Testis (tissue), 2 donors: ENCODE measurements at regions not wholly inside any gene's neighbourhood (a gene's known extent, or its start where the extent isn't known, plus 50 kb on each side); places are given as distances from the start of the nearest gene placed in this dataset.

Experiments
- DNase-seq: peaks from one replicate; pipeline ENCODE4 v3.0.0-alpha.2; 2019
- H3K27ac ChIP-seq, 2 donors: fragments of 200-600 bp; sonication (generic); one replicate each; pipeline ENCODE4 v1.5.1; 2019
- H3K27me3 ChIP-seq: fragments of 200-600 bp; sonication (generic); one replicate; pipeline ENCODE4 v1.5.1; 2019
- H3K36me3 ChIP-seq: fragments of 200-600 bp; sonication (generic); one replicate; pipeline ENCODE4 v1.5.1; 2017; ENCODE audit warnings: low read depth; ENCODE audit errors: missing control alignments
- H3K4me1 ChIP-seq: fragments of 200-600 bp; sonication (generic); one replicate; pipeline ENCODE4 v1.5.1; 2019
- H3K4me3 ChIP-seq, 2 donors: fragments of 200-600 bp; sonication (generic); one replicate each; pipeline ENCODE4 v1.5.1; 2017 to 2019
- H3K9me3 ChIP-seq: fragments of 200-600 bp; sonication (generic); one replicate; pipeline ENCODE4 v1.5.1; 2017
- CTCF ChIP-seq, 3 experiments: fragments of 450-650 bp in 2 of 3; fragments of 200-600 bp in 1 of 3; sonication (generic) in 1 of 3; IDR thresholded peaks; one replicate each; pipeline ENCODE4 v1.5.1; 2016 to 2019; ENCODE audit warnings: antibody characterized with exemption in 3 of 3, mild to moderate bottlenecking in 2 of 3, moderate library complexity in 1 of 3
- POLR2A ChIP-seq: fragments of 450-650 bp; IDR thresholded peaks from one replicate; pipeline ENCODE4 v1.6.1; 2017; ENCODE audit warnings: antibody characterized with exemption, mild to moderate bottlenecking, moderate library complexity
- WGBS, 2 donors: methylation state at CpG; one replicate each; pipeline ENCODE4 v1.1.5; 2018; 5-methylcytosine and 5-hydroxymethylcytosine counted together
- intact Hi-C: fragments of 100-400 bp; cut with DNase I; formaldehyde crosslinking; loops from one replicate; pipeline ENCODE4 v1.15.1; 2023; ENCODE audit warnings: low total_unique reads

- WGBS, 2 donors = 90% methylated on average over 1 of the region's 1 CpG
- intact Hi-C loops = no loop called here
- no peaks in the 10 kb centered on the region for H3K36me3 ChIP-seq
Observed at GRCh38 chr18:61167902-61168301, 165.3 kb upstream of the CDH20 start.

GRCh38 chr18:61169386-61169785 is 163.8 kb upstream of the CDH20 start:
- no peak overlapping the region for H3K27ac ChIP-seq
- intact Hi-C loops = no loop called here
- no peaks in the 10 kb centered on the region for H3K4me1 ChIP-seq
- no peaks in the 10 kb centered on the region for H3K27me3 ChIP-seq
- no peak for TF ChIP-seq CTCF (IDR thresholded peaks at IDR 0.05)
- TF ChIP-seq POLR2A = no peak
- H3K4me3 ChIP-seq = no peak overlapping the region
- no peak for DNase-seq
- 71 to 76% methylated on average over 4 of the region's 4 CpGs for WGBS, 2 donors
- H3K36me3 ChIP-seq = no peaks in the 10 kb centered on the region
- H3K9me3 ChIP-seq = no peaks in the 10 kb centered on the region

More at GRCh38 chr18:61167902-61168301, 165.3 kb upstream of the CDH20 start:
- Histone ChIP-seq H3K27me3 (no peaks in the 10 kb centered on the region), H3K4me1 (no peaks in the 10 kb centered on the region), H3K27ac (no peak overlapping the region), H3K4me3 (no peak overlapping the region), H3K9me3 (no peaks in the 10 kb centered on the region)
- TF ChIP-seq POLR2A = no peak
- TF ChIP-seq CTCF (IDR thresholded peaks at IDR 0.05) = no peak
- no peak for DNase-seq

- TF ChIP-seq POLR2A = no peak
- no peak for TF ChIP-seq CTCF (IDR thresholded peaks at IDR 0.05)
- Histone ChIP-seq H3K4me1 (no peaks in the 10 kb centered on the region), H3K36me3 (no peaks in the 10 kb centered on the region), H3K9me3 (no peaks in the 10 kb centered on the region), H3K4me3 (no peak overlapping the region), H3K27me3 (no peaks in the 10 kb centered on the region), H3K27ac (no peak overlapping the region)
- no peak for DNase-seq
- intact Hi-C loops = no loop called here
- WGBS, 2 donors = 83 to 92% methylated on average over 1 of the region's 1 CpG
Observed at GRCh38 chr18:61172624-61173023, 160.6 kb upstream of the CDH20 start.

GRCh38 chr18:61173554-61173953 is 159.7 kb upstream of the CDH20 start:
- WGBS, 2 donors = 95 to 96% methylated on average over 6 of the region's 6 CpGs
- no peak overlapping the region for H3K27ac ChIP-seq
- no peaks in the 10 kb centered on the region for H3K36me3 ChIP-seq
- H3K27me3 ChIP-seq = no peaks in the 10 kb centered on the region
- H3K4me1 ChIP-seq = no peaks in the 10 kb centered on the region
- TF ChIP-seq POLR2A (no peak), CTCF (IDR thresholded peaks at IDR 0.05) (no peak)
- DNase-seq = no peak
- no peak overlapping the region for H3K4me3 ChIP-seq
- H3K9me3 ChIP-seq = no peaks in the 10 kb centered on the region
- intact Hi-C loops = no loop called here

GRCh38 chr18:61183798-61184197 is 149.4 kb upstream of the CDH20 start:
- DNase-seq = no peak
- Histone ChIP-seq H3K9me3 (no peaks in the 10 kb centered on the region), H3K27ac (no peak overlapping the region), H3K4me3 (no peak overlapping the region), H3K4me1 (no peaks in the 10 kb centered on the region), H3K36me3 (no peaks in the 10 kb centered on the region), H3K27me3 (no peaks in the 10 kb centered on the region)
- TF ChIP-seq POLR2A (no peak), CTCF (IDR thresholded peaks at IDR 0.05) (no peak)
- intact Hi-C loops = no loop called here
